Spleen (tissue), 7 donors: ENCODE measurements at regions not wholly inside any gene's neighbourhood (a gene's known extent, or its start where the extent isn't known, plus 50 kb on each side); places are given as distances from the start of the nearest gene placed in this dataset.

Experiments used
- POLR2AphosphoS5 ChIP-seq, 3 donors: sonication (generic); formaldehyde crosslinking; IDR thresholded peaks; one replicate each; pipeline ENCODE4 v1.5.1; 2017; ENCODE audit warnings: antibody characterized with exemption in 3 of 3
- TF ChIP-seq, protein P1 (sequence below), 11 experiments: fragments of 200-600 bp in 7 of 11; fragments of 450-650 bp in 4 of 11; sonication (generic) in 4 of 11; IDR thresholded peaks in 8 of 11; conservative IDR thresholded peaks in 3 of 11; 1 replicate in 7 of 11; 2 replicates in 4 of 11; pipeline versions ENCODE4 v1.4.0 to v1.8.0; 2016 to 2021; ENCODE audit warnings: antibody characterized with exemption in 11 of 11, inconsistent platforms in 4 of 11, mild to moderate bottlenecking in 1 of 11
- donor health status: DM: no; HTN: no; CAD: no; lungs with moderate emphysema.
- donor health status: DM: no; HTN: no; CAD: no.
- donor health status: DM: no; HTN: no; CAD: no.

GRCh38 chr14:34303811-34304210, 158.2 kb downstream of the SPTSSA start:
- TF ChIP-seq POLR2AphosphoS5 (IDR thresholded peaks at IDR 0.05), result no peak
- TF ChIP-seq, protein P1, sequence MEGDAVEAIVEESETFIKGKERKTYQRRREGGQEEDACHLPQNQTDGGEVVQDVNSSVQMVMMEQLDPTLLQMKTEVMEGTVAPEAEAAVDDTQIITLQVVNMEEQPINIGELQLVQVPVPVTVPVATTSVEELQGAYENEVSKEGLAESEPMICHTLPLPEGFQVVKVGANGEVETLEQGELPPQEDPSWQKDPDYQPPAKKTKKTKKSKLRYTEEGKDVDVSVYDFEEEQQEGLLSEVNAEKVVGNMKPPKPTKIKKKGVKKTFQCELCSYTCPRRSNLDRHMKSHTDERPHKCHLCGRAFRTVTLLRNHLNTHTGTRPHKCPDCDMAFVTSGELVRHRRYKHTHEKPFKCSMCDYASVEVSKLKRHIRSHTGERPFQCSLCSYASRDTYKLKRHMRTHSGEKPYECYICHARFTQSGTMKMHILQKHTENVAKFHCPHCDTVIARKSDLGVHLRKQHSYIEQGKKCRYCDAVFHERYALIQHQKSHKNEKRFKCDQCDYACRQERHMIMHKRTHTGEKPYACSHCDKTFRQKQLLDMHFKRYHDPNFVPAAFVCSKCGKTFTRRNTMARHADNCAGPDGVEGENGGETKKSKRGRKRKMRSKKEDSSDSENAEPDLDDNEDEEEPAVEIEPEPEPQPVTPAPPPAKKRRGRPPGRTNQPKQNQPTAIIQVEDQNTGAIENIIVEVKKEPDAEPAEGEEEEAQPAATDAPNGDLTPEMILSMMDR (IDR thresholded peaks at IDR 0.05 in 8 of 11, conservative IDR thresholded peaks at IDR 0.05 in 3 of 11), result no peak
